GM12874 (cell line): ENCODE measurements at regions not wholly inside any gene's neighbourhood (a gene's known extent, or its start where the extent isn't known, plus 50 kb on each side); places are given as distances from the start of the nearest gene placed in this dataset.

Experiments
- TF ChIP-seq, protein P1 (sequence below): IDR thresholded peaks from 2 replicates; pipeline ENCODE4 v1.5.1; 2011; ENCODE audit warnings: low read depth, mild to moderate bottlenecking, control low read depth, low read length, moderate library complexity; ENCODE audit not compliant: insufficient read depth

GRCh38 chr4:11166034-11166433 is 262.7 kb downstream of the HS3ST1 start:
- TF ChIP-seq, protein P1, sequence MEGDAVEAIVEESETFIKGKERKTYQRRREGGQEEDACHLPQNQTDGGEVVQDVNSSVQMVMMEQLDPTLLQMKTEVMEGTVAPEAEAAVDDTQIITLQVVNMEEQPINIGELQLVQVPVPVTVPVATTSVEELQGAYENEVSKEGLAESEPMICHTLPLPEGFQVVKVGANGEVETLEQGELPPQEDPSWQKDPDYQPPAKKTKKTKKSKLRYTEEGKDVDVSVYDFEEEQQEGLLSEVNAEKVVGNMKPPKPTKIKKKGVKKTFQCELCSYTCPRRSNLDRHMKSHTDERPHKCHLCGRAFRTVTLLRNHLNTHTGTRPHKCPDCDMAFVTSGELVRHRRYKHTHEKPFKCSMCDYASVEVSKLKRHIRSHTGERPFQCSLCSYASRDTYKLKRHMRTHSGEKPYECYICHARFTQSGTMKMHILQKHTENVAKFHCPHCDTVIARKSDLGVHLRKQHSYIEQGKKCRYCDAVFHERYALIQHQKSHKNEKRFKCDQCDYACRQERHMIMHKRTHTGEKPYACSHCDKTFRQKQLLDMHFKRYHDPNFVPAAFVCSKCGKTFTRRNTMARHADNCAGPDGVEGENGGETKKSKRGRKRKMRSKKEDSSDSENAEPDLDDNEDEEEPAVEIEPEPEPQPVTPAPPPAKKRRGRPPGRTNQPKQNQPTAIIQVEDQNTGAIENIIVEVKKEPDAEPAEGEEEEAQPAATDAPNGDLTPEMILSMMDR = no peak

DNA sequence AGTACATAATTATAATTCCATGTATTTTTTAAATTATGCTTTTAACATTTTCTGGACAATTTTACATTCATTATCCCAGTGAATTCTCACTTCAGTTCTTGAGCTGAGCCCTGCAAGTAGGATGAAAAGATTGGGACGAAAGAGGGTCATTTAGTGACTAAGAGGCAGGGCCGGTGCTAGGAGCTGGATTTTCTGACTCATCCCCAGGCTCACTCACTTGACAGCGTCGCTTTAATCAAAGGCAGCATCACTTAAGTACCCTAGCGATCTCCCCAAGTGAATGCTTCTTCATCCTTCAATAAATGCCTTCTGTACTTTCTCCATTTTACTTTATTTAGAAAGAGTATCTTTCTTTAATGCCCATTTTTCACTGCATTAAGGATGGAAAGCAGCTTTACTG is 263.6 kb downstream of the HS3ST1 start:
- TF ChIP-seq, protein P1 = no peak

DNA sequence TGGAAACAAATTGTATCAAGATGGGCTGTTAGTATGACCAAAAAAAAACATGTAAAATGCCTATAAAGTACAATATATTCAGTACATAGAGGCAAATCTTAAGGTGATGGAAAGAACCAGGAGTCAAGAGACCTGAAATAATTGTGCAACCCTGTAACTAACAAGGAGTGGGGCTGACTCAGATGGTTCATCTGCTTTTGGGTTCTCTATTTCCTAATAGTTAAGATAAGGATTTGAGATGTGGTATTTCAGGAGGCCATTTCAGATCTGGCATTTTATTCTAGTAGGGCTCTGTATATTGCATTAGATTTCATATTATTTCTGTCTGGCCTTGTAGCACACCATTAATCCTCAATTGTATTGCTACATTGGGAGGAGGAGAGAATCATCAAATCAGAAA is 268.4 kb downstream of the HS3ST1 start:
- TF ChIP-seq, protein P1 = no peak

DNA sequence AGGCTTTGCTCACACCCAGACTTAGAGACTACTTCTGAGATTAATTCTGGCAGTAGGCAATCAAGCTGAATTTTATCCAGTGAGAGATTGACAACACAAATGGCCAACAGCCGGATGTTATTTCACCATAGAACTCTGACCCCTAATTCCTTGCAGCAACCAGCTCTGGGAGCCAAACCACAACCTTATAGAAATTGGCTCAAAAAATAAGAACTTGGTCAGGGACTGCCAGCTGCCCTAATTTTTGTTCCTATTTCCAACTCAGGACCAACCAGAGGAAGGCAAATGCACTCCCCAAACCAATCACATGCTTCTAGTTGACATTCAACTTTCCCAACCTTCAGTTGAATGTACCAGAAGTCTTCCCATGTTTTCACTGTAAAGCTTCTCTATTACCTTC is 269.7 kb downstream of the HS3ST1 start:
- TF ChIP-seq, protein P1 = no peak

DNA sequence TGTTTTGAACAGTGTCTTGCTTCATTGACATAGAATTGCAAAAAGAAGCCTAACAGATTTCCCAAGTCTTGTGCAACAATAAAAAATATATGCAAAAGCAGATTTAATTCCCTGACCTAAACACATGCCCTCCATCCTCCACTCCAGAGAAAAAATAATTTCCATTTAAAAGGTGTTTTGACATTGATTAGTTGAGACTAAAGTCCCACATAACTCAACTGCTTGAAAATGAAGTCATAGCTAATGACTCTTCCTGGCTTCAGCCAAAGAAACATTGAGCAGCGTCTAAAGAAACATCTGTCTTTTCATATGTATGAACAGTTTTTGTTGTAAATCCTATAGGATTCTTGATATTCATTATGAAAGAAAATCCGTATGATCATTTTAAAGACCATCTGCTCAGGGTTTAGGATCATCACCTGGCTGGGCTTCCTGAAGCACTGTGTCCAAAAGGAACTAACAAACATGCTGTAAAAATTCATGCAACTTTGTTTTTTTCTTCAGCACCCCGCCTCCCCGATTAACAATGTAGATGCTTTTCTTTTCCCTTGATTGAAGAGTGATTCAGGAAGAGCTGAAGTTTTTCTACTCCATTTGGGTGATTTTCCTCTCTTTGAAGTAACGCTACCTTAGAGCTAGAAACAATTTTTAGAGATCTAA is 273.4 kb downstream of the HS3ST1 start:
- TF ChIP-seq, protein P1 = no peak

DNA sequence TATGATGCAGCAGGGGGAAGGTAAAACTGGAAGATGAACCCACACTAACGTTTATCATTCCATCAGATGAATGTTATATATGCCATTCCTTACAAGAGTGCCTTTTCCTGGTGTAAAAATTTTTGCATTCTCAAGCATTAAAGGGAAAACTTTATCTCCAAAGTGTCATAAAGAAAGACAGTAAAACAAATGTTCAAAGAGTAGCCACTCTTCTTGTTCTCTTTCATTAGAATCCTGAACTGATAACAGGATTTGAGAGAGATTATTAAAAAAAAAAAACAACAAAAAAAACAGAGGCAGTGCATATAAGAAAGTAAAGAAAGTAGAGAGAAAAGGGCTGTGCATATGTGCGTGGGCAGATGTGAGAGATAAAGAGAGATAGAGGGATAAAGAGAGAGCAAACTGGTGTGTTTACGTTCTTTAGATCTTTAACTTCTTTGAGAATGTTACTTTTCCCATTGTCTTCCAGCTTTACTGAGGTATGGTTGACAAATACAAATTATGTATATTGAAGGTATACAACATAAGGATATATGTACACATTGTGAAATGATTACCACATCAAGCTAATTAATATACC is 275.4 kb downstream of the HS3ST1 start:
- TF ChIP-seq, protein P1 = no peak

DNA sequence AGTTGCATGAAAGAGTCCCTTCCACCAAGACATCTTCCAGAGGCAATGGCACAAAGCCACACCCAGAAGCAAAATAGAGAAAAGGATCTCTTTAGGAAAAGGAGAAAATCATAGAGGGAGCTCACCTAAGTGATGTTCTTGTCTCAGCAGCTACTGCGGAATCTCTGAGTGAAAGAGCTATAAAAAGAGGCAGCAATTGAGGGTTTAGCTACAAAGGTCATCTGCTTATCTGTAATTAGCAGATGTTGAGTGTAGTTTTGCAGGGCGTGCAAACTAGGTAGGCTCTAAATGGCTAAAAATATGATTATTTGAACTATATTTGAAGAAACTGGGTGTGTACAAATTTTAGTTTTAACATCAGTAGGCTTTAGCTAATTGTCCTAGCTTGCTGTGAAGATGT is 276.0 kb downstream of the HS3ST1 start:
- TF ChIP-seq, protein P1 = no peak
